Activated naive CD8-positive, alpha-beta T cell treated with anti-CD3 and anti-CD28 coated beads, Interleukin-2, amount 10 ng/mL, durations not matched to agents 7 days and 5 days (primary cell): ENCODE measurements at regions not wholly inside any gene's neighbourhood (a gene's known extent, or its start where the extent isn't known, plus 50 kb on each side); places are given as distances from the start of the nearest gene placed in this dataset.
A peak's percentile ranks its signal among the peaks of the same experiment; 100 is the strongest.

ENCODE experiments used
- ATAC-seq: fragments of 150-1000 bp; cut with Tn5 transposase; one replicate; pipeline ENCODE4 v1.10.0; 2021; ENCODE audit warnings: low read depth, moderate library complexity
- POLR2A ChIA-PET: fragments of 350-600 bp; sonication (Branson Sonifier 250); formaldehyde crosslinking; loops from one replicate; lab custom pipeline; 2021; ENCODE audit warnings: antibody characterized with exemption; lab: Charles Lee
- DNase-seq: peaks from one replicate; pipeline ENCODE4 v3.0.0; 2021
- H3K27ac Mint-ChIP-seq: one replicate; pipeline ENCODE4 v1.8.0; 2022; ENCODE audit warnings: mild to moderate bottlenecking, mixed read lengths
- H3K27me3 Mint-ChIP-seq: one replicate; pipeline ENCODE4 v1.8.0; 2022; ENCODE audit warnings: mild to moderate bottlenecking, moderate library complexity, mixed read lengths
- H3K36me3 Mint-ChIP-seq: one replicate; pipeline ENCODE4 v1.8.0; 2021; ENCODE audit warnings: mild to moderate bottlenecking, mixed read lengths
- H3K4me1 Mint-ChIP-seq: one replicate; pipeline ENCODE4 v1.8.0; 2021; ENCODE audit warnings: mixed read lengths
- H3K4me3 Mint-ChIP-seq: one replicate; pipeline ENCODE4 v1.8.0; 2022; ENCODE audit warnings: mild to moderate bottlenecking, moderate library complexity, mixed read lengths
- H3K9me3 Mint-ChIP-seq: one replicate; pipeline ENCODE4 v1.8.0; 2021; ENCODE audit warnings: mixed read lengths

- DNase-seq = peak; percentile 71
- H3K4me1 Mint-ChIP-seq = peaks cover 21% of the 10 kb centered on the region
- peaks cover 4% of the 10 kb centered on the region for H3K27me3 Mint-ChIP-seq
- peak overlapping the region; percentile 96 for H3K27ac Mint-ChIP-seq
- H3K9me3 Mint-ChIP-seq = no peaks in the 10 kb centered on the region
- peak overlapping the region; percentile 97 for H3K4me3 Mint-ChIP-seq
- H3K36me3 Mint-ChIP-seq = no peaks in the 10 kb centered on the region
- POLR2A ChIA-PET = interaction anchor here (0.6 to 4.6 kb wide), 7 partner anchors 51 to 509 kb away, joined by 3 to 101 read pairs (median 5); partner anchors contain the start of genes CATSPERE, COX20 and HNRNPU
- ATAC-seq = peak; percentile 6
These were observed 105.3 kb upstream of the HNRNPU start for GRCh38 chr1:244969355-244970235.

GRCh38 chr1:244968881-244969280 is 104.5 kb upstream of the HNRNPU start:
- no peaks in the 10 kb centered on the region for H3K9me3 Mint-ChIP-seq
- no peak overlapping the region for H3K4me3 Mint-ChIP-seq
- POLR2A ChIA-PET = interaction anchor here (0.6 to 4.6 kb wide), 6 partner anchors 50 to 239 kb away, joined by 3 to 101 read pairs (median 5); partner anchors contain the start of genes COX20 and HNRNPU
- DNase-seq (no peak), ATAC-seq (no peak)
- no peak overlapping the region for H3K27ac Mint-ChIP-seq
- no peaks in the 10 kb centered on the region for H3K36me3 Mint-ChIP-seq
- peaks cover 4% of the 10 kb centered on the region for H3K27me3 Mint-ChIP-seq
- peaks cover 26% of the 10 kb centered on the region for H3K4me1 Mint-ChIP-seq

GRCh38 chr1:244968471-244968871 is 104.1 kb upstream of the HNRNPU start:
- no peak overlapping the region for H3K27ac Mint-ChIP-seq
- DNase-seq (no peak), ATAC-seq (no peak)
- H3K4me3 Mint-ChIP-seq = no peak overlapping the region
- peaks cover 30% of the 10 kb centered on the region for H3K4me1 Mint-ChIP-seq
- POLR2A ChIA-PET = interaction anchor here (1.4 kb wide), 1 partner anchor 138 kb away, joined by 4 read pairs; no protein-coding TSS in a partner anchor
- H3K27me3 Mint-ChIP-seq = peaks cover 4% of the 10 kb centered on the region
- H3K36me3 Mint-ChIP-seq = no peaks in the 10 kb centered on the region
- no peaks in the 10 kb centered on the region for H3K9me3 Mint-ChIP-seq

GRCh38 chr1:244967159-244967558 is 102.8 kb upstream of the HNRNPU start:
- no peaks in the 10 kb centered on the region for H3K36me3 Mint-ChIP-seq
- ATAC-seq = no peak
- peaks cover 29% of the 10 kb centered on the region for H3K4me1 Mint-ChIP-seq
- no peak overlapping the region for H3K4me3 Mint-ChIP-seq
- no peak for DNase-seq
- H3K27ac Mint-ChIP-seq = no peak overlapping the region
- H3K27me3 Mint-ChIP-seq = peaks cover 4% of the 10 kb centered on the region
- POLR2A ChIA-PET = no interaction called here
- H3K9me3 Mint-ChIP-seq = no peaks in the 10 kb centered on the region

GRCh38 chr1:244965185-244966030 is 101.1 kb upstream of the HNRNPU start:
- Mint-ChIP-seq H3K9me3 (no peaks in the 10 kb centered on the region), H3K27ac (no peak overlapping the region), H3K4me1 (peaks cover 22% of the 10 kb centered on the region), H3K27me3 (peaks cover 7% of the 10 kb centered on the region), H3K36me3 (no peaks in the 10 kb centered on the region), H3K4me3 (no peak overlapping the region)
- no peak for DNase-seq
- ATAC-seq = no peak
- POLR2A ChIA-PET = interaction anchor here (1.0 to 2.9 kb wide), 2 partner anchors 101 to 131 kb away, joined by 4 to 11 read pairs; partner anchors contain the start of gene HNRNPU

- no peak for ATAC-seq
These were observed 100.0 kb upstream of the HNRNPU start for GRCh38 chr1:244964112-244964971.

GRCh38 chr1:244963231-244963826 is 99.0 kb upstream of the HNRNPU start:
- POLR2A ChIA-PET = interaction anchor here (2.9 kb wide), 1 partner anchor 99 kb away, joined by 11 read pairs; the partner anchor contains the start of gene HNRNPU
- DNase-seq (no peak), ATAC-seq (no peak)
- Mint-ChIP-seq H3K27ac (no peak overlapping the region), H3K9me3 (no peaks in the 10 kb centered on the region), H3K4me3 (no peak overlapping the region), H3K4me1 (peaks cover 15% of the 10 kb centered on the region), H3K36me3 (no peaks in the 10 kb centered on the region), H3K27me3 (peaks cover 6% of the 10 kb centered on the region)

More at GRCh38 chr1:244964112-244964971, 100.0 kb upstream of the HNRNPU start:
- POLR2A ChIA-PET = interaction anchor here (2.9 kb wide), 1 partner anchor 100 kb away, joined by 11 read pairs; the partner anchor contains the start of gene HNRNPU
- no peak for DNase-seq
- H3K27me3 Mint-ChIP-seq = peaks cover 7% of the 10 kb centered on the region
- H3K4me3 Mint-ChIP-seq = peak overlapping the region; percentile 2
- H3K9me3 Mint-ChIP-seq = no peaks in the 10 kb centered on the region
- peaks cover 20% of the 10 kb centered on the region for H3K4me1 Mint-ChIP-seq
- peak overlapping the region; percentile 13 for H3K27ac Mint-ChIP-seq
- H3K36me3 Mint-ChIP-seq = no peaks in the 10 kb centered on the region

- POLR2A ChIA-PET = no interaction called here
These were observed 97.8 kb upstream of the HNRNPU start for GRCh38 chr1:244962130-244962529.

GRCh38 chr1:244960904-244961303 is 96.6 kb upstream of the HNRNPU start:
- DNase-seq (no peak), ATAC-seq (no peak)
- H3K27ac Mint-ChIP-seq = no peak overlapping the region
- H3K4me1 Mint-ChIP-seq = peaks cover 16% of the 10 kb centered on the region
- H3K4me3 Mint-ChIP-seq = no peak overlapping the region
- no peaks in the 10 kb centered on the region for H3K36me3 Mint-ChIP-seq
- POLR2A ChIA-PET = no interaction called here
- H3K9me3 Mint-ChIP-seq = no peaks in the 10 kb centered on the region
- H3K27me3 Mint-ChIP-seq = peaks cover 10% of the 10 kb centered on the region

More at GRCh38 chr1:244962130-244962529, 97.8 kb upstream of the HNRNPU start:
- Mint-ChIP-seq H3K27me3 (peaks cover 3% of the 10 kb centered on the region), H3K36me3 (no peaks in the 10 kb centered on the region), H3K4me3 (no peak overlapping the region), H3K9me3 (no peaks in the 10 kb centered on the region), H3K4me1 (peaks cover 16% of the 10 kb centered on the region), H3K27ac (no peak overlapping the region)
- DNase-seq = no peak
- ATAC-seq = no peak

- H3K36me3 Mint-ChIP-seq = no peaks in the 10 kb centered on the region
- POLR2A ChIA-PET = no interaction called here
These were observed 94.2 kb upstream of the HNRNPU start for GRCh38 chr1:244958593-244958992.

GRCh38 chr1:244957525-244957924 is 93.2 kb upstream of the HNRNPU start:
- H3K27ac Mint-ChIP-seq = no peak overlapping the region
- peaks cover 10% of the 10 kb centered on the region for H3K27me3 Mint-ChIP-seq
- ATAC-seq (no peak), DNase-seq (no peak)
- H3K9me3 Mint-ChIP-seq = no peaks in the 10 kb centered on the region
- H3K36me3 Mint-ChIP-seq = no peaks in the 10 kb centered on the region
- H3K4me3 Mint-ChIP-seq = no peak overlapping the region
- POLR2A ChIA-PET = no interaction called here
- H3K4me1 Mint-ChIP-seq = peaks cover 4% of the 10 kb centered on the region

More at GRCh38 chr1:244958593-244958992, 94.2 kb upstream of the HNRNPU start:
- H3K9me3 Mint-ChIP-seq = no peaks in the 10 kb centered on the region
- peaks cover 10% of the 10 kb centered on the region for H3K27me3 Mint-ChIP-seq
- peaks cover 6% of the 10 kb centered on the region for H3K4me1 Mint-ChIP-seq
- ATAC-seq (no peak), DNase-seq (no peak)
- no peak overlapping the region for H3K27ac Mint-ChIP-seq
- no peak overlapping the region for H3K4me3 Mint-ChIP-seq

- no peaks in the 10 kb centered on the region for H3K9me3 Mint-ChIP-seq
- no peaks in the 10 kb centered on the region for H3K36me3 Mint-ChIP-seq
- POLR2A ChIA-PET = no interaction called here
- H3K4me1 Mint-ChIP-seq = peaks cover 4% of the 10 kb centered on the region
- H3K4me3 Mint-ChIP-seq = no peak overlapping the region
- no peak overlapping the region for H3K27ac Mint-ChIP-seq
- DNase-seq (no peak), ATAC-seq (no peak)
- H3K27me3 Mint-ChIP-seq = peaks cover 10% of the 10 kb centered on the region
These were observed 92.8 kb upstream of the HNRNPU start for GRCh38 chr1:244957122-244957521.
